ENCODE measurements at regions not wholly inside any gene's neighbourhood (a gene's known extent, or its start where the extent isn't known, plus 50 kb on each side); places are given as distances from the start of the nearest gene placed in this dataset.

- Histone ChIP-seq H3K9ac (ENCODE audit: insufficient read depth, low read length, poor library complexity, severe bottlenecking) (no peak overlapping the region), H3K9me3 (replicated peaks in 1 of 2; ENCODE audit: control insufficient read depth in 1 of 2, insufficient read depth in 1 of 2, low read length in 2 of 2) (peaks cover 17 to 24% of the 10 kb centered on the region in 2 donors), H4K20me1 (ENCODE audit: insufficient read depth, low read length) (no peaks in the 10 kb centered on the region), H2AFZ (ENCODE audit: insufficient read depth, low read depth, low read length, poor library complexity, severe bottlenecking) (no peak overlapping the region), H3K27me3 (ENCODE audit: control insufficient read depth in 2 of 2, insufficient read depth in 2 of 2, low read length in 2 of 2) (no peaks in the 10 kb centered on the region), H3K27ac (ENCODE audit: low read depth in 1 of 2, low read length in 2 of 2) (no peak overlapping the region), H3K4me2 (replicated peaks; ENCODE audit: extremely low read depth, low read length, poor library complexity, severe bottlenecking) (no peak overlapping the region), H3K4me3 (replicated peaks in 1 of 3; ENCODE audit: low read depth in 2 of 3, low read length in 3 of 3) (no peak overlapping the region), H3K36me3 (replicated peaks in 1 of 2; ENCODE audit: control insufficient read depth in 1 of 2, insufficient read depth in 2 of 2, low read length in 2 of 2) (no peaks in the 10 kb centered on the region), H3K79me2 (ENCODE audit: insufficient read depth, low read length) (no peaks in the 10 kb centered on the region), H3K4me1 (ENCODE audit: control insufficient read depth in 1 of 2, insufficient read depth in 2 of 2, low read length in 2 of 2) (no peaks in the 10 kb centered on the region)
- H3K4me1 Mint-ChIP-seq: no peaks in the 10 kb centered on the region
- WGBS (ENCODE audit: insufficient coverage): no CpG with 5 or more reads among the region's 2 CpGs
- H3K27me3 Mint-ChIP-seq (ENCODE audit: low read depth in 3 of 3): peaks cover 0 to 2% (median 1%) of the 10 kb centered on the region in 3 donors
- intact Hi-C loops (cut with micrococcal nuclease): no loop called here
- no peak for DNase-seq
- H3K4me3 Mint-ChIP-seq: no peak overlapping the region
- TF ChIP-seq CTCF (IDR thresholded peaks at IDR 0.05): no peak
- H3K9me3 Mint-ChIP-seq: peaks cover 7 to 29% (median 21%) of the 10 kb centered on the region in 7 donors
- H3K27ac Mint-ChIP-seq: no peak overlapping the region
- no peaks in the 10 kb centered on the region for H3K36me3 Mint-ChIP-seq
Measured at GRCh38 chr2:162945785-162946184, 107.2 kb upstream of the KCNH7 start.

- H3K9me3 ChIP-seq (replicated peaks in 1 of 2; ENCODE audit: control insufficient read depth in 1 of 2, insufficient read depth in 1 of 2, low read length in 2 of 2): peaks cover 17 to 18% of the 10 kb centered on the region in 2 donors
- no peaks in the 10 kb centered on the region for H3K79me2 ChIP-seq (ENCODE audit: insufficient read depth, low read length)
- 93% methylated on average over 9 of the region's 13 CpGs for WGBS (ENCODE audit: insufficient coverage)
- H3K27me3 ChIP-seq (ENCODE audit: control insufficient read depth in 2 of 2, insufficient read depth in 2 of 2, low read length in 2 of 2): no peaks in the 10 kb centered on the region
- Mint-ChIP-seq H3K9me3 (peaks cover 8 to 26% (median 14%) of the 10 kb centered on the region in 7 donors), H3K27me3 (ENCODE audit: low read depth in 3 of 3) (no peaks in the 10 kb centered on the region), H3K4me1 (no peaks in the 10 kb centered on the region), H3K36me3 (no peaks in the 10 kb centered on the region), H3K4me3 (no peak overlapping the region), H3K27ac (no peak overlapping the region)
- no peak overlapping the region for H3K4me2 ChIP-seq (replicated peaks; ENCODE audit: extremely low read depth, low read length, poor library complexity, severe bottlenecking)
- no peak for DNase-seq
- TF ChIP-seq CTCF (IDR thresholded peaks at IDR 0.05): no peak
- no peaks in the 10 kb centered on the region for H3K36me3 ChIP-seq (replicated peaks in 1 of 2; ENCODE audit: control insufficient read depth in 1 of 2, insufficient read depth in 2 of 2, low read length in 2 of 2)
- H4K20me1 ChIP-seq (ENCODE audit: insufficient read depth, low read length): no peaks in the 10 kb centered on the region
- no peak overlapping the region for H3K27ac ChIP-seq (ENCODE audit: low read depth in 1 of 2, low read length in 2 of 2)
- no peak overlapping the region for H3K9ac ChIP-seq (ENCODE audit: insufficient read depth, low read length, poor library complexity, severe bottlenecking)
- intact Hi-C loops (cut with micrococcal nuclease): no loop called here
- no peak overlapping the region for H3K4me3 ChIP-seq (replicated peaks in 1 of 3; ENCODE audit: low read depth in 2 of 3, low read length in 3 of 3)
- H3K4me1 ChIP-seq (ENCODE audit: control insufficient read depth in 1 of 2, insufficient read depth in 2 of 2, low read length in 2 of 2): no peaks in the 10 kb centered on the region
- H2AFZ ChIP-seq (ENCODE audit: insufficient read depth, low read depth, low read length, poor library complexity, severe bottlenecking): no peak overlapping the region
Measured at GRCh38 chr2:162938387-162938786, 99.8 kb upstream of the KCNH7 start.

All from CD14-positive monocyte (primary cell).